ENCODE measurements at regions not wholly inside any gene's neighbourhood (a gene's known extent, or its start where the extent isn't known, plus 50 kb on each side); places are given as distances from the start of the nearest gene placed in this dataset.

DNA sequence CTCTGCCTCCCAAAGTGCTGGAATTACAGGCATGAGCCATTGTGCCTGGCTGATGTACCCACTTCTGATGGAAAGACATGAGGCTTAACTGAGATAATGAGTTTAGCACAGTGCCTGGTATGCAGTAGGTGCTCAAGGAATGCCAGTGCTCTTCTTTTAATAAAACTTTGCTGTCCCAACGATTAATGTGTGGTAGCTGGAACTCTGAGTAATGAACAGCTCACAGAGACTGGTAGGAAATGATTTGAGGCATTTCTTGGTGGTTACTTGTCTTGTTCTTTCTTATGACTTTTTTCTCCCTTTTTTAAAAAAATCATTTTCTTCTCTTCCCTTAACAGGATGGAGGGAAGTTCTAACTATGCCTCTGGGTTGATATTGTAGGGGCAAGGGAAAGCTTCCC, 235.7 kb upstream of the PWP1 start:
- TF ChIP-seq, protein P1, sequence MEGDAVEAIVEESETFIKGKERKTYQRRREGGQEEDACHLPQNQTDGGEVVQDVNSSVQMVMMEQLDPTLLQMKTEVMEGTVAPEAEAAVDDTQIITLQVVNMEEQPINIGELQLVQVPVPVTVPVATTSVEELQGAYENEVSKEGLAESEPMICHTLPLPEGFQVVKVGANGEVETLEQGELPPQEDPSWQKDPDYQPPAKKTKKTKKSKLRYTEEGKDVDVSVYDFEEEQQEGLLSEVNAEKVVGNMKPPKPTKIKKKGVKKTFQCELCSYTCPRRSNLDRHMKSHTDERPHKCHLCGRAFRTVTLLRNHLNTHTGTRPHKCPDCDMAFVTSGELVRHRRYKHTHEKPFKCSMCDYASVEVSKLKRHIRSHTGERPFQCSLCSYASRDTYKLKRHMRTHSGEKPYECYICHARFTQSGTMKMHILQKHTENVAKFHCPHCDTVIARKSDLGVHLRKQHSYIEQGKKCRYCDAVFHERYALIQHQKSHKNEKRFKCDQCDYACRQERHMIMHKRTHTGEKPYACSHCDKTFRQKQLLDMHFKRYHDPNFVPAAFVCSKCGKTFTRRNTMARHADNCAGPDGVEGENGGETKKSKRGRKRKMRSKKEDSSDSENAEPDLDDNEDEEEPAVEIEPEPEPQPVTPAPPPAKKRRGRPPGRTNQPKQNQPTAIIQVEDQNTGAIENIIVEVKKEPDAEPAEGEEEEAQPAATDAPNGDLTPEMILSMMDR (IDR thresholded peaks at IDR 0.05; ENCODE audit: low read length), result no peak
- no peak for TF ChIP-seq EZH2 (IDR thresholded peaks at IDR 0.05; ENCODE audit: borderline replicate concordance, low read length)

Data from OCI-LY1 (cell line).